ENCODE measurements at regions not wholly inside any gene's neighbourhood (a gene's known extent, or its start where the extent isn't known, plus 50 kb on each side); places are given as distances from the start of the nearest gene placed in this dataset.

GRCh38 chrX:6980981-6981380, 166.5 kb upstream of the STS start:
- TF ChIP-seq CTCF (IDR thresholded peaks at IDR 0.05; ENCODE audit: poor library complexity) (no peak), EZH2 (IDR thresholded peaks at IDR 0.05; ENCODE audit: borderline replicate concordance) (no peak)

All from hepatocyte (in vitro differentiated cells).